Central memory CD8-positive, alpha-beta T cell (primary cell): ENCODE measurements at regions not wholly inside any gene's neighbourhood (a gene's known extent, or its start where the extent isn't known, plus 50 kb on each side); places are given as distances from the start of the nearest gene placed in this dataset.

Experiments
- ATAC-seq: fragments of 150-1000 bp; cut with Tn5 transposase; replicated peaks from 2 replicates; pipeline ENCODE4 v1.10.0; 2022; ENCODE audit warnings: mild to moderate bottlenecking, moderate FRiP score, moderate number of reproducible peaks; ENCODE audit not compliant: poor library complexity, severe bottlenecking; ENCODE audit errors: extremely low read depth
- DNase-seq, 2 donors: peaks; one replicate each; pipeline ENCODE4 v3.0.0; 2021; ENCODE audit warnings: low spot score in 2 of 2
- H3K27ac Mint-ChIP-seq: one replicate; pipeline ENCODE4 v1.8.0; 2022; ENCODE audit warnings: low read depth, mild to moderate bottlenecking, moderate library complexity, mixed read lengths
- H3K27me3 Mint-ChIP-seq: one replicate; pipeline ENCODE4 v1.8.0; 2022; ENCODE audit warnings: mixed read lengths
- H3K36me3 Mint-ChIP-seq: one replicate; pipeline ENCODE4 v1.8.0; 2022; ENCODE audit warnings: mild to moderate bottlenecking, moderate library complexity, mixed read lengths; ENCODE audit not compliant: insufficient read depth
- H3K4me1 Mint-ChIP-seq: one replicate; pipeline ENCODE4 v1.8.0; 2022; ENCODE audit warnings: mixed read lengths
- H3K4me3 Mint-ChIP-seq: one replicate; pipeline ENCODE4 v1.8.0; 2022; ENCODE audit warnings: mild to moderate bottlenecking, moderate library complexity, mixed read lengths
- H3K9me3 Mint-ChIP-seq: one replicate; pipeline ENCODE4 v1.8.0; 2022; ENCODE audit warnings: mixed read lengths

GRCh38 chr13:30151388-30151787 lies 156.0 kb downstream of the KATNAL1 start:
- ATAC-seq (no peak), DNase-seq (no peak)
- Mint-ChIP-seq H3K36me3 (peaks cover 2% of the 10 kb centered on the region), H3K4me1 (peaks cover 100% of the 10 kb centered on the region), H3K9me3 (no peaks in the 10 kb centered on the region), H3K4me3 (peak overlapping the region; percentile 31), H3K27ac (peak overlapping the region; percentile 92), H3K27me3 (no peaks in the 10 kb centered on the region)

- DNase-seq (no peak), ATAC-seq (no peak)
- peak overlapping the region; percentile 92 for H3K27ac Mint-ChIP-seq
- H3K4me3 Mint-ChIP-seq: peak overlapping the region; percentile 63
- H3K36me3 Mint-ChIP-seq: peaks cover 4% of the 10 kb centered on the region
- peaks cover 96% of the 10 kb centered on the region for H3K4me1 Mint-ChIP-seq
- peaks cover 6% of the 10 kb centered on the region for H3K9me3 Mint-ChIP-seq
- H3K27me3 Mint-ChIP-seq: no peaks in the 10 kb centered on the region
Measured at GRCh38 chr13:30149248-30149647, 158.1 kb downstream of the KATNAL1 start.

- Mint-ChIP-seq H3K4me1 (peaks cover 92% of the 10 kb centered on the region), H3K27ac (peak overlapping the region; percentile 92), H3K9me3 (peaks cover 6% of the 10 kb centered on the region), H3K4me3 (peak overlapping the region; percentile 63), H3K27me3 (no peaks in the 10 kb centered on the region), H3K36me3 (peaks cover 4% of the 10 kb centered on the region)
- DNase-seq (no peak), ATAC-seq (peak; percentile 9)
Measured at GRCh38 chr13:30148786-30149185, 158.6 kb downstream of the KATNAL1 start.

GRCh38 chr13:30148171-30148754 lies 159.1 kb downstream of the KATNAL1 start:
- peaks cover 4% of the 10 kb centered on the region for H3K36me3 Mint-ChIP-seq
- peaks cover 6% of the 10 kb centered on the region for H3K9me3 Mint-ChIP-seq
- peak overlapping the region; percentile 63 for H3K4me3 Mint-ChIP-seq
- ATAC-seq (peak; percentile 89), DNase-seq (peak in 1 of 2 donors; percentile 71)
- peaks cover 92% of the 10 kb centered on the region for H3K4me1 Mint-ChIP-seq
- H3K27me3 Mint-ChIP-seq: no peaks in the 10 kb centered on the region
- H3K27ac Mint-ChIP-seq: peak overlapping the region; percentile 92

GRCh38 chr13:30147421-30147820 lies 159.9 kb downstream of the KATNAL1 start:
- Mint-ChIP-seq H3K4me3 (peak overlapping the region; percentile 63), H3K36me3 (peaks cover 4% of the 10 kb centered on the region), H3K27me3 (no peaks in the 10 kb centered on the region), H3K9me3 (peaks cover 6% of the 10 kb centered on the region), H3K27ac (peak overlapping the region; percentile 92), H3K4me1 (peaks cover 90% of the 10 kb centered on the region)
- DNase-seq (no peak), ATAC-seq (no peak)

GRCh38 chr13:30147015-30147414 lies 160.3 kb downstream of the KATNAL1 start:
- Mint-ChIP-seq H3K27ac (peak overlapping the region; percentile 92), H3K4me3 (peak overlapping the region; percentile 63), H3K4me1 (peaks cover 90% of the 10 kb centered on the region)

GRCh38 chr13:30145709-30146367 lies 161.5 kb downstream of the KATNAL1 start:
- ATAC-seq (no peak), DNase-seq (no peak)
- Mint-ChIP-seq H3K27me3 (no peaks in the 10 kb centered on the region), H3K9me3 (peaks cover 6% of the 10 kb centered on the region), H3K36me3 (peaks cover 2% of the 10 kb centered on the region), H3K4me3 (peak overlapping the region; percentile 63), H3K4me1 (peaks cover 89% of the 10 kb centered on the region), H3K27ac (peak overlapping the region; percentile 92)

More at GRCh38 chr13:30147015-30147414, 160.3 kb downstream of the KATNAL1 start:
- Mint-ChIP-seq H3K36me3 (peaks cover 2% of the 10 kb centered on the region), H3K27me3 (no peaks in the 10 kb centered on the region), H3K9me3 (peaks cover 6% of the 10 kb centered on the region)
- no peak for ATAC-seq
- DNase-seq: no peak

GRCh38 chr13:30143666-30144400 lies 163.5 kb downstream of the KATNAL1 start:
- Mint-ChIP-seq H3K27me3 (no peaks in the 10 kb centered on the region), H3K36me3 (peaks cover 4% of the 10 kb centered on the region), H3K4me1 (peaks cover 82% of the 10 kb centered on the region), H3K27ac (peak overlapping the region; percentile 89), H3K9me3 (peaks cover 6% of the 10 kb centered on the region), H3K4me3 (no peak overlapping the region)
- no peak for DNase-seq
- no peak for ATAC-seq

- Mint-ChIP-seq H3K4me3 (peak overlapping the region; percentile 23), H3K36me3 (peaks cover 4% of the 10 kb centered on the region), H3K27me3 (no peaks in the 10 kb centered on the region), H3K27ac (peak overlapping the region; percentile 82), H3K9me3 (peaks cover 6% of the 10 kb centered on the region), H3K4me1 (peaks cover 70% of the 10 kb centered on the region)
- peak; percentile 24 for ATAC-seq
- no peak for DNase-seq
Measured at GRCh38 chr13:30142486-30143211, 164.7 kb downstream of the KATNAL1 start.

GRCh38 chr13:30141775-30142485 lies 165.4 kb downstream of the KATNAL1 start:
- Mint-ChIP-seq H3K27ac (peak overlapping the region; percentile 82), H3K4me3 (peak overlapping the region; percentile 23), H3K4me1 (peaks cover 63% of the 10 kb centered on the region)

GRCh38 chr13:30140973-30141372 lies 166.4 kb downstream of the KATNAL1 start:
- DNase-seq (no peak), ATAC-seq (no peak)
- Mint-ChIP-seq H3K27me3 (no peaks in the 10 kb centered on the region), H3K27ac (no peak overlapping the region), H3K4me3 (no peak overlapping the region), H3K9me3 (peaks cover 6% of the 10 kb centered on the region), H3K4me1 (peaks cover 59% of the 10 kb centered on the region), H3K36me3 (peaks cover 4% of the 10 kb centered on the region)

More at GRCh38 chr13:30141775-30142485, 165.4 kb downstream of the KATNAL1 start:
- Mint-ChIP-seq H3K9me3 (peaks cover 6% of the 10 kb centered on the region), H3K27me3 (no peaks in the 10 kb centered on the region), H3K36me3 (peaks cover 4% of the 10 kb centered on the region)
- DNase-seq (no peak), ATAC-seq (no peak)

- Mint-ChIP-seq H3K4me3 (no peak overlapping the region), H3K27ac (no peak overlapping the region), H3K27me3 (no peaks in the 10 kb centered on the region), H3K9me3 (no peaks in the 10 kb centered on the region), H3K36me3 (peaks cover 2% of the 10 kb centered on the region), H3K4me1 (peaks cover 49% of the 10 kb centered on the region)
- DNase-seq (no peak), ATAC-seq (no peak)
Measured at GRCh38 chr13:30138511-30138910, 168.8 kb downstream of the KATNAL1 start.
